ENCODE measurements at regions not wholly inside any gene's neighbourhood (a gene's known extent, or its start where the extent isn't known, plus 50 kb on each side); places are given as distances from the start of the nearest gene placed in this dataset.

DNA sequence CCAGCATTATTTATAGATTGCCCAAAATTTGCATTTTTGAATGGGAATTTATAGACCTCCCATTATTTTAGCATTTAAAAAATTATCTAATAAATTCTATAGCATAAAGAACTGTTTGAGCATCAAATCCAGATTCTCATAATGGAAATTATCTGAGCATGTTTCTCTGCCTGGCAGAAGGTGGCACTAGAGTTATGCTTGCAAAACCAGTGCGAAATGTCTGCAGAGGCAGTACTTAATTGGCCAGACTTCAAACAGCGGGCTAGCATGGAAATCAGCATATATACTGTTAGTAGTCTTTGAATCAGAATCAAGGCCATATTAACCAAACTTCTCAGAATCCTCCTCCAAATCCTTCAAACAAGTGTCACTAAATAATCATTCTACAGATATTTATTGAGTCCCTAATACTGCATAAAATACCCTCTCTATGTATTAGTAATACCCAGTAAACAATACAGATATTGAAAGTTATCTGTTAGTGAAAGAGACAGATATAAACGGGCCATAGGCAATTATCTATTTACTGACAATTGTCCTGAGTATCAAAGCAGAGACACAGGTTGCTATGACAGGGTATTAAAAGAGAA, 78.7 kb upstream of the DCLK2 start:
- TF ChIP-seq YY1 (IDR thresholded peaks at IDR 0.05; ENCODE audit: insufficient read depth, insufficient read length) (no peak), ZNF274 (IDR thresholded peaks at IDR 0.05; ENCODE audit: low read depth, low read length) (no peak), SUZ12 (IDR thresholded peaks at IDR 0.05; ENCODE audit: extremely low read depth, insufficient read depth, insufficient read length) (no peak)
